Body of pancreas (tissue), 4 donors: ENCODE measurements at regions not wholly inside any gene's neighbourhood (a gene's known extent, or its start where the extent isn't known, plus 50 kb on each side); places are given as distances from the start of the nearest gene placed in this dataset.

Experiments used
- POLR2A ChIP-seq, 3 donors: fragments of 450-650 bp; IDR thresholded peaks; one replicate each; pipeline ENCODE4 v1.6.1; 2016; ENCODE audit warnings: antibody characterized with exemption in 3 of 3, mild to moderate bottlenecking in 2 of 3
- TF ChIP-seq, protein P1 (sequence below), 7 experiments: fragments of 450-650 bp in 4 of 7; fragments of 200-600 bp in 3 of 7; sonication (generic) in 3 of 7; IDR thresholded peaks; one replicate each; pipeline ENCODE4 v1.5.1; 2016 to 2019; ENCODE audit warnings: antibody characterized with exemption in 7 of 7

DNA sequence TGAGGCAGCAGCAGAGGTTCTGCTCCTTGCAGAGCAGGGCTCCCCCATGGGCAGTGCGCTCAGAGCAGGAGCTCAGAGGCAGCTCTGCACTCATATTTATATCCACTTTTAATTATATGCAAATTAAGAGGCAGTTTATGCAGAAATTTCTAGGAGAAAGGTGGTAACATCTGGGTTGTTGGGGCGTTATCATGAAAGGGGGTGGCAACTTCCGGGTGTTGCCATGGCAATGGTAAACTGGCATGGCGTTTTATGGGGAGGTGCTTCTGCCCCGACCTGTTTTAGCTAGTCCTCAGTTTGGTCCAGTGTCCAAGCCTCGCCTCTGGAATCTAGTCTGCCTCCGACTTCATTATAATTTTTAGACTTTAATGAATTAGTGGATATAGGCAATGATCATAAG is 1191.7 kb downstream of the TBC1D22A start:
- TF ChIP-seq, protein P1, sequence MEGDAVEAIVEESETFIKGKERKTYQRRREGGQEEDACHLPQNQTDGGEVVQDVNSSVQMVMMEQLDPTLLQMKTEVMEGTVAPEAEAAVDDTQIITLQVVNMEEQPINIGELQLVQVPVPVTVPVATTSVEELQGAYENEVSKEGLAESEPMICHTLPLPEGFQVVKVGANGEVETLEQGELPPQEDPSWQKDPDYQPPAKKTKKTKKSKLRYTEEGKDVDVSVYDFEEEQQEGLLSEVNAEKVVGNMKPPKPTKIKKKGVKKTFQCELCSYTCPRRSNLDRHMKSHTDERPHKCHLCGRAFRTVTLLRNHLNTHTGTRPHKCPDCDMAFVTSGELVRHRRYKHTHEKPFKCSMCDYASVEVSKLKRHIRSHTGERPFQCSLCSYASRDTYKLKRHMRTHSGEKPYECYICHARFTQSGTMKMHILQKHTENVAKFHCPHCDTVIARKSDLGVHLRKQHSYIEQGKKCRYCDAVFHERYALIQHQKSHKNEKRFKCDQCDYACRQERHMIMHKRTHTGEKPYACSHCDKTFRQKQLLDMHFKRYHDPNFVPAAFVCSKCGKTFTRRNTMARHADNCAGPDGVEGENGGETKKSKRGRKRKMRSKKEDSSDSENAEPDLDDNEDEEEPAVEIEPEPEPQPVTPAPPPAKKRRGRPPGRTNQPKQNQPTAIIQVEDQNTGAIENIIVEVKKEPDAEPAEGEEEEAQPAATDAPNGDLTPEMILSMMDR (IDR thresholded peaks at IDR 0.05), result no peak
- no peak for TF ChIP-seq POLR2A (IDR thresholded peaks at IDR 0.05)
